Neural progenitor cell (in vitro differentiated cells): ENCODE measurements at regions not wholly inside any gene's neighbourhood (a gene's known extent, or its start where the extent isn't known, plus 50 kb on each side); places are given as distances from the start of the nearest gene placed in this dataset.

Experiments
- DNase-seq: peaks from one replicate; pipeline ENCODE4 v3.0.0-alpha.2; 2016; ENCODE audit warnings: low spot score
- H2AFZ ChIP-seq: fragments of 200-600 bp; sonication (generic); replicated peaks from 2 replicates; pipeline ENCODE4 v1.6.1; 2016; ENCODE audit warnings: antibody characterized with exemption
- H3F3A ChIP-seq: fragments of 200-600 bp; sonication (generic); 2 replicates; pipeline ENCODE4 v1.6.1; 2016; ENCODE audit warnings: antibody characterized with exemption, low read depth
- H3K27ac ChIP-seq: fragments of 200-600 bp; sonication (generic); 2 replicates; pipeline ENCODE4 v1.5.1; 2016; ENCODE audit warnings: mild to moderate bottlenecking
- H3K27me3 ChIP-seq: fragments of 200-600 bp; sonication (generic); 2 replicates; pipeline ENCODE4 v1.6.1; 2016; ENCODE audit warnings: mild to moderate bottlenecking, moderate library complexity
- H3K36me3 ChIP-seq: fragments of 200-600 bp; sonication (generic); 2 replicates; pipeline ENCODE4 v1.5.1; 2016
- H3K4me1 ChIP-seq: fragments of 200-600 bp; sonication (generic); 2 replicates; pipeline ENCODE4 v1.6.1; 2016; ENCODE audit warnings: mixed run types
- H3K4me2 ChIP-seq: fragments of 200-600 bp; sonication (generic); 2 replicates; pipeline ENCODE4 v1.6.1; 2016
- H3K4me3 ChIP-seq: fragments of 200-600 bp; sonication (generic); 2 replicates; pipeline ENCODE4 v1.5.1; 2016
- H3K79me2 ChIP-seq: fragments of 200-600 bp; sonication (generic); 2 replicates; pipeline ENCODE4 v1.6.1; 2016; ENCODE audit warnings: low read depth
- H3K9ac ChIP-seq: fragments of 200-600 bp; sonication (generic); 2 replicates; pipeline ENCODE4 v1.6.1; 2016
- H3K9me3 ChIP-seq: fragments of 200-600 bp; sonication (generic); 2 replicates; pipeline ENCODE4 v1.5.1; 2016; ENCODE audit warnings: low read depth
- H4K20me1 ChIP-seq: fragments of 200-600 bp; sonication (generic); 2 replicates; pipeline ENCODE4 v1.6.1; 2016; ENCODE audit warnings: low read depth
- H3K27ac Mint-ChIP-seq: 3 replicates; pipeline ENCODE4 v1.8.0; 2021; ENCODE audit warnings: mixed read lengths
- H3K27me3 Mint-ChIP-seq: 2 replicates; pipeline ENCODE4 v1.8.0; 2022; ENCODE audit warnings: low read depth, mild to moderate bottlenecking, inconsistent platforms, moderate library complexity, mixed read lengths; ENCODE audit not compliant: insufficient read depth
- H3K36me3 Mint-ChIP-seq: 3 replicates; pipeline ENCODE4 v1.8.0; 2021; ENCODE audit warnings: mixed read lengths
- H3K4me1 Mint-ChIP-seq: 3 replicates; pipeline ENCODE4 v1.8.0; 2021; ENCODE audit warnings: mixed read lengths
- H3K4me3 Mint-ChIP-seq: 3 replicates; pipeline ENCODE4 v1.8.0; 2021; ENCODE audit warnings: mild to moderate bottlenecking, moderate library complexity, mixed read lengths
- H3K9me3 Mint-ChIP-seq: 3 replicates; pipeline ENCODE4 v1.8.0; 2020; ENCODE audit warnings: mixed read lengths
- EZH2 ChIP-seq: fragments of 200-600 bp; sonication (generic); IDR thresholded peaks from 2 replicates; pipeline ENCODE4 v1.6.1; 2017; ENCODE audit warnings: antibody characterized with exemption, mild to moderate bottlenecking, moderate library complexity
- EZH2phosphoT487 ChIP-seq: fragments of 200-600 bp; sonication (generic); IDR thresholded peaks from 2 replicates; pipeline ENCODE4 v1.6.1; 2017; ENCODE audit warnings: antibody characterized with exemption
- TF ChIP-seq, protein P1 (sequence below): fragments of 200-600 bp; sonication (generic); IDR thresholded peaks from 2 replicates; pipeline ENCODE4 v1.5.1; 2017; ENCODE audit warnings: antibody characterized with exemption, mild to moderate bottlenecking

DNA sequence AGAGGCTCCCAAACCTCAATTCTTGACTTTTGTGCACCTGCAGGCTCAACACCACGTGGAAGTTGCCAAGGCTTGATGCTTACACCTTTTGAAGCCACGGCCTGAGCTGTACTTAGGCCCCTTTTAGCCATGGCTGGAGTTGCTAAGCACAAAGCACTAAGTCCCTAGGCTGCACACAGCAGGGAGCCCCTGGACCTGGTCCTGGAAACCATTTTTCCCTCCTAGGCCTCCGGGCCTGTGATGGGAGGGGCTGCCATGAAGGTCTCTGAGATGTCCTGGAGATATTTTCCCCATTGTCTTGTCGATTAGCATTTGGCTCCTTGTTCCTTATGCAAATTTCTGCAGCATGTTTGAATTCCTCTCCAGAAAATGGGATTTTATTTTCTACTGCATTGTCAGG is 247.1 kb upstream of the ARPP21 start:
- Histone ChIP-seq H3K27ac (no peak overlapping the region), H3K27me3 (no peaks in the 10 kb centered on the region), H2AFZ (no peak overlapping the region), H3K4me3 (no peak overlapping the region), H3K36me3 (no peaks in the 10 kb centered on the region), H3K4me2 (no peak overlapping the region), H3F3A (no peaks in the 10 kb centered on the region), H3K9ac (no peak overlapping the region), H4K20me1 (no peaks in the 10 kb centered on the region), H3K4me1 (no peaks in the 10 kb centered on the region), H3K79me2 (no peaks in the 10 kb centered on the region), H3K9me3 (peaks cover 3% of the 10 kb centered on the region)
- H3K4me3 Mint-ChIP-seq = no peak overlapping the region
- peaks cover 17% of the 10 kb centered on the region for H3K9me3 Mint-ChIP-seq
- no peaks in the 10 kb centered on the region for H3K27me3 Mint-ChIP-seq
- DNase-seq = no peak
- peaks cover 6% of the 10 kb centered on the region for H3K4me1 Mint-ChIP-seq
- no peaks in the 10 kb centered on the region for H3K36me3 Mint-ChIP-seq
- H3K27ac Mint-ChIP-seq = no peak overlapping the region
- TF ChIP-seq EZH2 (no peak), EZH2phosphoT487 (no peak)
- TF ChIP-seq, protein P1, sequence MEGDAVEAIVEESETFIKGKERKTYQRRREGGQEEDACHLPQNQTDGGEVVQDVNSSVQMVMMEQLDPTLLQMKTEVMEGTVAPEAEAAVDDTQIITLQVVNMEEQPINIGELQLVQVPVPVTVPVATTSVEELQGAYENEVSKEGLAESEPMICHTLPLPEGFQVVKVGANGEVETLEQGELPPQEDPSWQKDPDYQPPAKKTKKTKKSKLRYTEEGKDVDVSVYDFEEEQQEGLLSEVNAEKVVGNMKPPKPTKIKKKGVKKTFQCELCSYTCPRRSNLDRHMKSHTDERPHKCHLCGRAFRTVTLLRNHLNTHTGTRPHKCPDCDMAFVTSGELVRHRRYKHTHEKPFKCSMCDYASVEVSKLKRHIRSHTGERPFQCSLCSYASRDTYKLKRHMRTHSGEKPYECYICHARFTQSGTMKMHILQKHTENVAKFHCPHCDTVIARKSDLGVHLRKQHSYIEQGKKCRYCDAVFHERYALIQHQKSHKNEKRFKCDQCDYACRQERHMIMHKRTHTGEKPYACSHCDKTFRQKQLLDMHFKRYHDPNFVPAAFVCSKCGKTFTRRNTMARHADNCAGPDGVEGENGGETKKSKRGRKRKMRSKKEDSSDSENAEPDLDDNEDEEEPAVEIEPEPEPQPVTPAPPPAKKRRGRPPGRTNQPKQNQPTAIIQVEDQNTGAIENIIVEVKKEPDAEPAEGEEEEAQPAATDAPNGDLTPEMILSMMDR = no peak

DNA sequence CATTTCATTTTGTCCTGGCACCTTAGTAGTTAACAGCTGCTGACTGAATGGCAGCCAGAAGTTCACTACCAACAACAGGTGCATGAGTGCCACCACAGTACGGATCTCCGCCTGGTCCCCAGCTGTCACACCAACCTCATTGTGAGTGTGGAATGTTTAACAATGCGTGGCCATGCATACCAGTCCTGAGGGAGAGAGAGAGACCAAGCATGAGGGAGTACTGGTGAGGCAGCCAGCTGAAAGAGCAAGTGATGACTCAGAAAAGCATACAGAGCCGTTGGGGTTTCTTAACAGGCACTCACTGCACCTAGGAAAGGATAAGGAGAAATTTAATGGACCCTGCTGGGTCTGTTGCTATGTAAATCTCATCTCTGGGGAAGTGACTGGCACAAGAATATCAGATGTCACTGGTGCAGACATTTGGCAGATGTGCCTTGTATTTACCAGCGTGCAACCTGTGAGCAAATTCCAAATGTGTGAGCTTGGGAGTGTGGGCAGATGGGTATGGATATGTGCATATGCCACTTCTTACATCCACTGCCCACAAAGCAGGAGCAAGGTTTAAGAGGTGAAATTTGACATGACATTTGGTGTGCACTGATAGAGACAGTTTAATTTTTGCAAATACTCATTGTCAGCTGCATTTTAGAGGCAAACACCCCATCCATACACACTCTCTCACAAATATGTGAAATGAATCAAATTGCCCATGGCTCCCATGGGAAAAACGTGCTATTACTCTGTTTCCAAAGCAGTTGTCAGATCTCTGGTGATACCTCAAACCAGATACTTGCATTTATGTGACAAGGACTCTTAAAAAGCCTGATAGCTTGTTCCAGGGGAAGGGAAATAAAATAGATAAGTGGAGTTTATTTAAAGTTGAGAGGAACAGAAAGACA is 245.2 kb upstream of the ARPP21 start:
- no peaks in the 10 kb centered on the region for H3K27me3 ChIP-seq
- H3K9me3 Mint-ChIP-seq = peaks cover 17% of the 10 kb centered on the region
- peaks cover 6% of the 10 kb centered on the region for H3K4me1 Mint-ChIP-seq
- no peak overlapping the region for H2AFZ ChIP-seq
- no peak for DNase-seq
- H3K27me3 Mint-ChIP-seq = no peaks in the 10 kb centered on the region
- H3K36me3 Mint-ChIP-seq = no peaks in the 10 kb centered on the region
- no peaks in the 10 kb centered on the region for H3K79me2 ChIP-seq
- no peak overlapping the region for H3K27ac ChIP-seq
- peaks cover 3% of the 10 kb centered on the region for H3K9me3 ChIP-seq
- H4K20me1 ChIP-seq = no peaks in the 10 kb centered on the region
- no peak overlapping the region for H3K4me2 ChIP-seq
- no peak overlapping the region for H3K27ac Mint-ChIP-seq
- H3K4me3 ChIP-seq = no peak overlapping the region
- no peaks in the 10 kb centered on the region for H3K4me1 ChIP-seq
- no peak overlapping the region for H3K4me3 Mint-ChIP-seq
- no peak overlapping the region for H3K9ac ChIP-seq
- no peaks in the 10 kb centered on the region for H3F3A ChIP-seq
- TF ChIP-seq EZH2 (no peak), EZH2phosphoT487 (no peak)
- TF ChIP-seq, protein P1 = no peak
- no peaks in the 10 kb centered on the region for H3K36me3 ChIP-seq

DNA sequence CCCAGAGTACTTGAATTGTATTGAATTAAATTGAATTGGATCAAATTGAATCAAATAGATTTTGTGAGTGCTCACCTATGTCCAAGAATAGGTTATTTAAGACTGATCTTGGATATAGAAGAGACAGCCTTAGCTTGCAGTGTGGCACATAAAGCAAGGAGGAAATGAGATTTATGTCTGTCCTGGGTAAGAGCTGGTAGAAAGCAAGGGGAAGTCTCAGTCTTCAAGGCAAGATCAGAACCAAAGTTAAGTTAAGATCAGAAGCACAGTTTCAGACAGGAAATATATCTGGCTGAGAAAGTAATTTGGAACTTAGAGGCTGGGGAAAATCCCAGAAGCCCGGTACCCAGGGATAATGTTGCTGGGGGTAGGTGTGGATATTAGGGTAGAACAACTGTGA is 244.4 kb upstream of the ARPP21 start:
- Histone ChIP-seq H3K79me2 (no peaks in the 10 kb centered on the region), H3K9me3 (peaks cover 3% of the 10 kb centered on the region)

More for the DNA sequence above, 244.4 kb upstream of the ARPP21 start:
- H3K9me3 Mint-ChIP-seq = peaks cover 17% of the 10 kb centered on the region
- no peaks in the 10 kb centered on the region for H4K20me1 ChIP-seq
- H3K27me3 Mint-ChIP-seq = no peaks in the 10 kb centered on the region
- no peak overlapping the region for H3K27ac ChIP-seq
- H3K4me3 Mint-ChIP-seq = no peak overlapping the region
- no peak for DNase-seq
- H3K36me3 ChIP-seq = no peaks in the 10 kb centered on the region
- H3K4me1 ChIP-seq = no peaks in the 10 kb centered on the region
- no peak overlapping the region for H3K27ac Mint-ChIP-seq
- H3K4me1 Mint-ChIP-seq = peaks cover 6% of the 10 kb centered on the region
- TF ChIP-seq EZH2phosphoT487 (no peak), EZH2 (no peak)
- TF ChIP-seq, protein P1 = no peak
- H3K4me2 ChIP-seq = no peak overlapping the region
- H3F3A ChIP-seq = no peaks in the 10 kb centered on the region
- H3K9ac ChIP-seq = no peak overlapping the region
- H3K4me3 ChIP-seq = no peak overlapping the region
- H3K36me3 Mint-ChIP-seq = no peaks in the 10 kb centered on the region
- H2AFZ ChIP-seq = no peak overlapping the region
- no peaks in the 10 kb centered on the region for H3K27me3 ChIP-seq
